ENCODE measurements at regions not wholly inside any gene's neighbourhood (a gene's known extent, or its start where the extent isn't known, plus 50 kb on each side); places are given as distances from the start of the nearest gene placed in this dataset.

DNA sequence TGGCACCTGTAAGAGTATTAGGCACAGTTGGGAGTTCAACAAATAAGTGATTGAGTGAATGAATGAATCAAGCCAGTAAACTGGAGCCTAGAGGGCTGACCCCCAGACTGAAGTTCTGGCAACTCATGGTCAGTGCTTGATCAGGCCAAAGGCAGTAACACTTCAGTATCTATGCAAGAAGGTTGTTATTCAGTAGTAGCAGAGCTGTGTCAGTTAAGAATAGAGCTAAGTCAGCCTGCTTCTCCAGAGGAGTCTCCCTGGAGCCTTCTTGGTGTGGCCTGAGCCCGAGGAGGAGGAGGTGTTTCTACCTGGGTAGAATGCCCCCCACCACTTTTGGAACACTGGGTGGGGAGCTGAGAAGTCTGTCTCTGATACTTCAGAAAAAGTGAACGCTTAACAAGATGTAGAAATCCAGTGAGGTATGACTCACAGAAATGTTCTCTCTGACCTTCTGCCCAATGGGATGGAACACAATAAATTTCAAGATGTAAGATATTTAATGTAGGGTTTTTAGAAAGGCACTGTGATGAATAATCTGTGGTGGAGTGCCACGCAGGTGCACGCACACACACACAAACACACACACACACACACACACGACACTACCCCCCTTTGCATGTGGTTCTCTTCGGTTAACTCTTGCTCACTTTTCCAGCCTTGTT is 219.9 kb downstream of the HIPK3 start:
- Histone ChIP-seq H4K91ac (ENCODE audit: insufficient read length, low read depth, low read length) (no peak overlapping the region), H3K4me1 (ENCODE audit: insufficient read depth, low read length) (peaks cover 5% of the 10 kb centered on the region; the same call in 1 of the 2 replicates), H4K20me1 (ENCODE audit: control insufficient read depth, insufficient read depth, insufficient read length) (no peaks in the 10 kb centered on the region), H2BK12ac (ENCODE audit: insufficient read length, low read depth, low read length) (no peak overlapping the region), H2BK120ac (ENCODE audit: low read depth, low read length, poor library complexity, severe bottlenecking) (no peak overlapping the region), H3K4ac (ENCODE audit: low read depth, low read length) (no peak overlapping the region), H3T11ph (ENCODE audit: low read length) (no peak overlapping the region), H3K56ac (ENCODE audit: insufficient read length, low read depth, low read length) (no peak overlapping the region), H2BK5ac (ENCODE audit: insufficient read length, low read length) (no peak overlapping the region), H3K79me1 (ENCODE audit: insufficient read depth, low read depth, low read length, poor library complexity, severe bottlenecking) (no peaks in the 10 kb centered on the region), H2BK15ac (ENCODE audit: low read depth, low read length) (no peak overlapping the region), H2AK5ac (ENCODE audit: insufficient read length, low read length) (no peak overlapping the region), H3K9ac (ENCODE audit: extremely low read depth, insufficient read length, low read length) (no peak overlapping the region), H2BK20ac (ENCODE audit: low read depth, low read length, poor library complexity, severe bottlenecking) (no peak overlapping the region), H3K14ac (ENCODE audit: insufficient read depth, low read length) (no peak overlapping the region), H3K27ac (ENCODE audit: insufficient read length, low read depth, low read length) (no peak overlapping the region), H3K18ac (ENCODE audit: insufficient read length, low read depth, low read length) (no peak overlapping the region), H3K23me2 (ENCODE audit: insufficient read length, low read depth, low read length, poor library complexity, severe bottlenecking) (no peaks in the 10 kb centered on the region), H3K9me3 (ENCODE audit: control insufficient read depth, low read depth, low read length) (no peaks in the 10 kb centered on the region), H3K27me3 (ENCODE audit: insufficient read depth, low read length) (no peaks in the 10 kb centered on the region), H4K8ac (replicated peaks; ENCODE audit: insufficient read length, low read depth, low read length) (no peak overlapping the region), H4K5ac (ENCODE audit: insufficient read length, low read depth, low read length) (no peak overlapping the region), H3K79me2 (ENCODE audit: insufficient read depth, low read length) (no peaks in the 10 kb centered on the region), H2AFZ (ENCODE audit: low read length) (no peak overlapping the region), H3K4me2 (ENCODE audit: insufficient read depth, insufficient read length, low read length) (no peak overlapping the region), H3K23ac (ENCODE audit: insufficient read length, low read depth, low read length) (no peak overlapping the region)
- no peak overlapping the region for H3K4me3 Mint-ChIP-seq
- H3K4me1 Mint-ChIP-seq = peaks cover 0 to 4% of the 10 kb centered on the region in 2 experiments; a peak in 1 of 4 replicates
- no peaks in the 10 kb centered on the region for H3K9me3 Mint-ChIP-seq
- H3K27me3 Mint-ChIP-seq (ENCODE audit: low read depth) = peaks cover 5% of the 10 kb centered on the region
- H3K36me3 Mint-ChIP-seq (ENCODE audit: insufficient read depth in 1 of 3, low read depth in 3 of 3) = no peaks in the 10 kb centered on the region
- TF ChIP-seq CTCF (conservative IDR thresholded peaks at IDR 0.05) = no peak
- no peak for DNase-seq
- no peak overlapping the region for H3K27ac Mint-ChIP-seq
- no CpG with 5 or more reads among the region's 6 CpGs for WGBS (ENCODE audit: extremely low coverage, insufficient read length, low lambda C conversion rate)
